ENCODE measurements at regions not wholly inside any gene's neighbourhood (a gene's known extent, or its start where the extent isn't known, plus 50 kb on each side); places are given as distances from the start of the nearest gene placed in this dataset.

- Histone ChIP-seq H3K9ac (ENCODE audit: insufficient read length) (no peak overlapping the region), H3K9me3 (ENCODE audit: low read depth, low read length) (no peaks in the 10 kb centered on the region), H3K27ac (no peak overlapping the region), H3K36me3 (ENCODE audit: insufficient read depth, low read length) (no peaks in the 10 kb centered on the region), H3K4me3 (no peak overlapping the region)
- no peak for DNase-seq (ENCODE audit: low read depth, low spot score)
- TF ChIP-seq POLR2AphosphoS5 (IDR thresholded peaks at IDR 0.05; ENCODE audit: borderline replicate concordance, low read depth, low read length) (no peak), FOXP2 (optimal IDR thresholded peaks at IDR 0.05; ENCODE audit: control extremely low read depth, extremely low read length, insufficient read depth) (no peak), EZH2 (IDR thresholded peaks at IDR 0.05) (no peak)
Observed at GRCh38 chr14:65303190-65303898, 109.2 kb upstream of the FUT8 start.

GRCh38 chr14:65303899-65304222 is 108.7 kb upstream of the FUT8 start:
- no peak for TF ChIP-seq FOXP2 (optimal IDR thresholded peaks at IDR 0.05; ENCODE audit: control extremely low read depth, extremely low read length, insufficient read depth)
- TF ChIP-seq EZH2 (IDR thresholded peaks at IDR 0.05): no peak
- no peak for TF ChIP-seq POLR2AphosphoS5 (IDR thresholded peaks at IDR 0.05; ENCODE audit: borderline replicate concordance, low read depth, low read length)
- H3K27ac ChIP-seq: no peak overlapping the region
- no peak overlapping the region for H3K4me3 ChIP-seq
- H3K9ac ChIP-seq (ENCODE audit: insufficient read length): no peak overlapping the region
- H3K9me3 ChIP-seq (ENCODE audit: low read depth, low read length): no peaks in the 10 kb centered on the region
- DNase-seq (ENCODE audit: low read depth, low spot score): no peak
- H3K36me3 ChIP-seq (ENCODE audit: insufficient read depth, low read length): no peaks in the 10 kb centered on the region

GRCh38 chr14:65304239-65304638 is 108.3 kb upstream of the FUT8 start:
- Histone ChIP-seq H3K9me3 (ENCODE audit: low read depth, low read length) (no peaks in the 10 kb centered on the region), H3K9ac (ENCODE audit: insufficient read length) (no peak overlapping the region), H3K36me3 (ENCODE audit: insufficient read depth, low read length) (no peaks in the 10 kb centered on the region), H3K4me3 (no peak overlapping the region), H3K27ac (no peak overlapping the region)
- no peak for TF ChIP-seq EZH2 (IDR thresholded peaks at IDR 0.05)
- TF ChIP-seq FOXP2 (optimal IDR thresholded peaks at IDR 0.05; ENCODE audit: control extremely low read depth, extremely low read length, insufficient read depth): no peak
- no peak for TF ChIP-seq POLR2AphosphoS5 (IDR thresholded peaks at IDR 0.05; ENCODE audit: borderline replicate concordance, low read depth, low read length)
- no peak for DNase-seq (ENCODE audit: low read depth, low spot score)

- Histone ChIP-seq H3K27ac (no peak overlapping the region), H3K9ac (ENCODE audit: insufficient read length) (no peak overlapping the region), H3K4me3 (no peak overlapping the region), H3K36me3 (ENCODE audit: insufficient read depth, low read length) (no peaks in the 10 kb centered on the region), H3K9me3 (ENCODE audit: low read depth, low read length) (no peaks in the 10 kb centered on the region)
- DNase-seq (ENCODE audit: low read depth, low spot score): no peak
- no peak for TF ChIP-seq FOXP2 (optimal IDR thresholded peaks at IDR 0.05; ENCODE audit: control extremely low read depth, extremely low read length, insufficient read depth)
- no peak for TF ChIP-seq EZH2 (IDR thresholded peaks at IDR 0.05)
- no peak for TF ChIP-seq POLR2AphosphoS5 (IDR thresholded peaks at IDR 0.05; ENCODE audit: borderline replicate concordance, low read depth, low read length)
Observed at GRCh38 chr14:65304963-65305362, 107.6 kb upstream of the FUT8 start.

- no peak for DNase-seq (ENCODE audit: low read depth, low spot score)
- no peak for TF ChIP-seq FOXP2 (optimal IDR thresholded peaks at IDR 0.05; ENCODE audit: control extremely low read depth, extremely low read length, insufficient read depth)
- TF ChIP-seq POLR2AphosphoS5 (IDR thresholded peaks at IDR 0.05; ENCODE audit: borderline replicate concordance, low read depth, low read length): no peak
- no peak for TF ChIP-seq EZH2 (IDR thresholded peaks at IDR 0.05)
- no peak overlapping the region for H3K27ac ChIP-seq
Observed at GRCh38 chr14:65308536-65308935, 104.0 kb upstream of the FUT8 start.

DNA sequence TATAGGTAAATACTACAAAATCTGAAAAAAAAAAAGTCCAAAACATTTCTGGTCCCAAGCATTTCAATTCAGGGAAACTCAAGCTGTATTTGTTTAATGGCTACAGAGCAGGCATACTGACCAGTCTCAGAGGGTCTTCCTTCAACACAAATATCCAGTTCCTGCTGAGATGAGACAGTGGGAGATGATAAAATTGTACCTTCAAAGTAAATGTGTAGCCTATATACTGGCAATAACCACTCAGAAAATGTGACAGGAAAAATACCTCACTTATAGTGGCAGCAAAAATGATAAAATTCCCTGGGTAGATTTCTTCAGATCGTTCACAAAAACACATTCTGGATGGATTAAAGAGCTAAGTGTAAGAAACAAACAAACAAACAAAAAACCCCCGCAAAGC is 102.0 kb upstream of the FUT8 start:
- H3K27ac ChIP-seq: no peak overlapping the region
- no peak for DNase-seq (ENCODE audit: low read depth, low spot score)
- no peaks in the 10 kb centered on the region for H3K36me3 ChIP-seq (ENCODE audit: insufficient read depth, low read length)
- no peak overlapping the region for H3K4me3 ChIP-seq
- no peak overlapping the region for H3K9ac ChIP-seq (ENCODE audit: insufficient read length)
- TF ChIP-seq POLR2AphosphoS5 (IDR thresholded peaks at IDR 0.05; ENCODE audit: borderline replicate concordance, low read depth, low read length) (no peak), FOXP2 (optimal IDR thresholded peaks at IDR 0.05; ENCODE audit: control extremely low read depth, extremely low read length, insufficient read depth) (no peak), EZH2 (IDR thresholded peaks at IDR 0.05) (no peak)
- H3K9me3 ChIP-seq (ENCODE audit: low read depth, low read length): no peaks in the 10 kb centered on the region

More at GRCh38 chr14:65308536-65308935, 104.0 kb upstream of the FUT8 start:
- no peaks in the 10 kb centered on the region for H3K36me3 ChIP-seq (ENCODE audit: insufficient read depth, low read length)
- no peaks in the 10 kb centered on the region for H3K9me3 ChIP-seq (ENCODE audit: low read depth, low read length)
- no peak overlapping the region for H3K9ac ChIP-seq (ENCODE audit: insufficient read length)
- no peak overlapping the region for H3K4me3 ChIP-seq

GRCh38 chr14:65312859-65313258 is 99.7 kb upstream of the FUT8 start:
- no peak for DNase-seq (ENCODE audit: low read depth, low spot score)
- Histone ChIP-seq H3K36me3 (ENCODE audit: insufficient read depth, low read length) (no peaks in the 10 kb centered on the region), H3K4me3 (no peak overlapping the region), H3K9me3 (ENCODE audit: low read depth, low read length) (no peaks in the 10 kb centered on the region), H3K9ac (ENCODE audit: insufficient read length) (no peak overlapping the region), H3K27ac (no peak overlapping the region)
- TF ChIP-seq POLR2AphosphoS5 (IDR thresholded peaks at IDR 0.05; ENCODE audit: borderline replicate concordance, low read depth, low read length) (no peak), EZH2 (IDR thresholded peaks at IDR 0.05) (no peak), FOXP2 (optimal IDR thresholded peaks at IDR 0.05; ENCODE audit: control extremely low read depth, extremely low read length, insufficient read depth) (no peak)

- H3K27ac ChIP-seq: 0 out of 2 replicates have a peak overlapping the region, but pooled peaks have one; percentile 50
- H3K36me3 ChIP-seq (ENCODE audit: insufficient read depth, low read length): no peaks in the 10 kb centered on the region
- DNase-seq (ENCODE audit: low read depth, low spot score): no peak
- peak overlapping the region; percentile 37 for H3K9ac ChIP-seq (ENCODE audit: insufficient read length)
- H3K9me3 ChIP-seq (ENCODE audit: low read depth, low read length): no peaks in the 10 kb centered on the region
- no peak overlapping the region for H3K4me3 ChIP-seq
- no peak for TF ChIP-seq EZH2 (IDR thresholded peaks at IDR 0.05)
- no peak for TF ChIP-seq POLR2AphosphoS5 (IDR thresholded peaks at IDR 0.05; ENCODE audit: borderline replicate concordance, low read depth, low read length)
- no peak for TF ChIP-seq FOXP2 (optimal IDR thresholded peaks at IDR 0.05; ENCODE audit: control extremely low read depth, extremely low read length, insufficient read depth)
Observed at GRCh38 chr14:65318636-65319506, 93.7 kb upstream of the FUT8 start.
